Activated T-helper 17 cell treated with anti-CD3 and anti-CD28 coated beads, Interleukin-2, amount 50 U/mL, for 72 hours (primary cell): ENCODE measurements at regions not wholly inside any gene's neighbourhood (a gene's known extent, or its start where the extent isn't known, plus 50 kb on each side); places are given as distances from the start of the nearest gene placed in this dataset.

ENCODE experiments used
- ATAC-seq: fragments of 150-1000 bp; cut with Tn5 transposase; replicated peaks from 2 replicates; pipeline ENCODE4 v1.10.0; 2021; ENCODE audit warnings: mild to moderate bottlenecking, moderate library complexity
- H3K27ac Mint-ChIP-seq: one replicate; pipeline ENCODE4 v1.8.0; 2022; ENCODE audit warnings: mixed read lengths
- H3K27me3 Mint-ChIP-seq: one replicate; pipeline ENCODE4 v1.8.0; 2022; ENCODE audit warnings: mixed read lengths
- H3K36me3 Mint-ChIP-seq: one replicate; pipeline ENCODE4 v1.8.0; 2022; ENCODE audit warnings: low read depth, mild to moderate bottlenecking, mixed read lengths
- H3K4me1 Mint-ChIP-seq: one replicate; pipeline ENCODE4 v1.8.0; 2022; ENCODE audit warnings: mixed read lengths
- H3K4me3 Mint-ChIP-seq: one replicate; pipeline ENCODE4 v1.8.0; 2022; ENCODE audit warnings: mild to moderate bottlenecking, mixed read lengths
- H3K9me3 Mint-ChIP-seq: one replicate; pipeline ENCODE4 v1.8.0; 2022; ENCODE audit warnings: mixed read lengths

- Mint-ChIP-seq H3K9me3 (no peaks in the 10 kb centered on the region), H3K36me3 (no peaks in the 10 kb centered on the region), H3K27me3 (peaks cover 4% of the 10 kb centered on the region), H3K4me1 (no peaks in the 10 kb centered on the region), H3K27ac (no peak overlapping the region), H3K4me3 (no peak overlapping the region)
- ATAC-seq: no peak
Measured at GRCh38 chr4:138765442-138765841, 250.1 kb upstream of the NOCT start.

- H3K27me3 Mint-ChIP-seq: no peaks in the 10 kb centered on the region
- H3K36me3 Mint-ChIP-seq: no peaks in the 10 kb centered on the region
- H3K27ac Mint-ChIP-seq: no peak overlapping the region
- no peaks in the 10 kb centered on the region for H3K9me3 Mint-ChIP-seq
- no peak for ATAC-seq
- H3K4me3 Mint-ChIP-seq: no peak overlapping the region
- H3K4me1 Mint-ChIP-seq: no peaks in the 10 kb centered on the region
Measured at GRCh38 chr4:138761638-138762220, 253.9 kb upstream of the NOCT start.

- Mint-ChIP-seq H3K27ac (no peak overlapping the region), H3K36me3 (no peaks in the 10 kb centered on the region), H3K9me3 (no peaks in the 10 kb centered on the region), H3K4me1 (no peaks in the 10 kb centered on the region), H3K4me3 (no peak overlapping the region), H3K27me3 (no peaks in the 10 kb centered on the region)
- no peak for ATAC-seq
Measured at GRCh38 chr4:138759554-138759902, 256.1 kb upstream of the NOCT start.

GRCh38 chr4:138758876-138759553 is 256.6 kb upstream of the NOCT start:
- Mint-ChIP-seq H3K4me1 (no peaks in the 10 kb centered on the region), H3K27ac (no peak overlapping the region), H3K9me3 (no peaks in the 10 kb centered on the region), H3K4me3 (no peak overlapping the region), H3K27me3 (no peaks in the 10 kb centered on the region), H3K36me3 (no peaks in the 10 kb centered on the region)
- ATAC-seq: no peak

GRCh38 chr4:138758196-138758595 is 257.4 kb upstream of the NOCT start:
- no peak for ATAC-seq
- H3K27me3 Mint-ChIP-seq: no peaks in the 10 kb centered on the region
- H3K27ac Mint-ChIP-seq: no peak overlapping the region
- H3K4me3 Mint-ChIP-seq: no peak overlapping the region
- H3K4me1 Mint-ChIP-seq: no peaks in the 10 kb centered on the region
- peaks cover 4% of the 10 kb centered on the region for H3K9me3 Mint-ChIP-seq
- H3K36me3 Mint-ChIP-seq: no peaks in the 10 kb centered on the region

- Mint-ChIP-seq H3K36me3 (no peaks in the 10 kb centered on the region), H3K4me1 (no peaks in the 10 kb centered on the region), H3K4me3 (no peak overlapping the region), H3K27ac (no peak overlapping the region), H3K27me3 (no peaks in the 10 kb centered on the region), H3K9me3 (peaks cover 9% of the 10 kb centered on the region)
- no peak for ATAC-seq
Measured at GRCh38 chr4:138757432-138757831, 258.1 kb upstream of the NOCT start.

GRCh38 chr4:138756519-138756918 is 259.1 kb upstream of the NOCT start:
- Mint-ChIP-seq H3K4me1 (no peaks in the 10 kb centered on the region), H3K4me3 (no peak overlapping the region), H3K9me3 (peaks cover 12% of the 10 kb centered on the region), H3K27ac (no peak overlapping the region), H3K27me3 (no peaks in the 10 kb centered on the region), H3K36me3 (no peaks in the 10 kb centered on the region)
- no peak for ATAC-seq

- Mint-ChIP-seq H3K4me1 (no peaks in the 10 kb centered on the region), H3K27ac (no peak overlapping the region), H3K36me3 (no peaks in the 10 kb centered on the region), H3K4me3 (no peak overlapping the region), H3K9me3 (peaks cover 12% of the 10 kb centered on the region), H3K27me3 (peaks cover 3% of the 10 kb centered on the region)
- no peak for ATAC-seq
Measured at GRCh38 chr4:138751309-138751708, 264.3 kb upstream of the NOCT start.

GRCh38 chr4:138749303-138749702 is 266.3 kb upstream of the NOCT start:
- Mint-ChIP-seq H3K27ac (no peak overlapping the region), H3K4me3 (no peak overlapping the region), H3K4me1 (no peaks in the 10 kb centered on the region), H3K9me3 (peaks cover 12% of the 10 kb centered on the region), H3K27me3 (peaks cover 3% of the 10 kb centered on the region), H3K36me3 (no peaks in the 10 kb centered on the region)
- ATAC-seq: no peak

- no peaks in the 10 kb centered on the region for H3K36me3 Mint-ChIP-seq
- ATAC-seq: no peak
- H3K27ac Mint-ChIP-seq: no peak overlapping the region
- no peak overlapping the region for H3K4me3 Mint-ChIP-seq
- peaks cover 6% of the 10 kb centered on the region for H3K27me3 Mint-ChIP-seq
- H3K9me3 Mint-ChIP-seq: no peaks in the 10 kb centered on the region
- no peaks in the 10 kb centered on the region for H3K4me1 Mint-ChIP-seq
Measured at GRCh38 chr4:138741766-138742377, 273.7 kb upstream of the NOCT start.

GRCh38 chr4:138740816-138741745 is 274.5 kb upstream of the NOCT start:
- H3K27ac Mint-ChIP-seq: no peak overlapping the region
- no peak for ATAC-seq
- no peaks in the 10 kb centered on the region for H3K9me3 Mint-ChIP-seq
- no peak overlapping the region for H3K4me3 Mint-ChIP-seq
- no peaks in the 10 kb centered on the region for H3K36me3 Mint-ChIP-seq
- no peaks in the 10 kb centered on the region for H3K4me1 Mint-ChIP-seq
- H3K27me3 Mint-ChIP-seq: peaks cover 7% of the 10 kb centered on the region

GRCh38 chr4:138736362-138736761 is 279.2 kb upstream of the NOCT start:
- Mint-ChIP-seq H3K9me3 (no peaks in the 10 kb centered on the region), H3K27ac (no peak overlapping the region), H3K27me3 (peaks cover 9% of the 10 kb centered on the region), H3K36me3 (no peaks in the 10 kb centered on the region), H3K4me1 (no peaks in the 10 kb centered on the region), H3K4me3 (no peak overlapping the region)
- ATAC-seq: no peak

GRCh38 chr4:138734746-138735145 is 280.8 kb upstream of the NOCT start:
- Mint-ChIP-seq H3K4me3 (no peak overlapping the region), H3K27me3 (peaks cover 3% of the 10 kb centered on the region), H3K9me3 (no peaks in the 10 kb centered on the region), H3K4me1 (no peaks in the 10 kb centered on the region), H3K36me3 (no peaks in the 10 kb centered on the region), H3K27ac (no peak overlapping the region)
- no peak for ATAC-seq

- Mint-ChIP-seq H3K27me3 (peaks cover 7% of the 10 kb centered on the region), H3K36me3 (no peaks in the 10 kb centered on the region), H3K4me3 (no peak overlapping the region), H3K27ac (no peak overlapping the region), H3K9me3 (no peaks in the 10 kb centered on the region), H3K4me1 (no peaks in the 10 kb centered on the region)
- ATAC-seq: no peak
Measured at GRCh38 chr4:138728566-138728965, 287.0 kb upstream of the NOCT start.
